Mammary epithelial cell (primary cell): ENCODE measurements at regions not wholly inside any gene's neighbourhood (a gene's known extent, or its start where the extent isn't known, plus 50 kb on each side); places are given as distances from the start of the nearest gene placed in this dataset.

Experiments
- EZH2 ChIP-seq: IDR thresholded peaks from 2 replicates; pipeline ENCODE4 v1.6.1; 2012; ENCODE audit warnings: low read length, inconsistent platforms, borderline replicate concordance
- TF ChIP-seq, protein P1 (sequence below), 2 donors: IDR thresholded peaks in 1 of 2; conservative IDR thresholded peaks in 1 of 2; 2 replicates each; pipeline ENCODE4 v1.5.1; 2011 to 2012; ENCODE audit warnings: inconsistent platforms in 2 of 2, low read length in 2 of 2, mild to moderate bottlenecking in 2 of 2, control low read depth in 1 of 2, low read depth in 1 of 2; ENCODE audit not compliant: insufficient read depth in 1 of 2; ENCODE audit errors: extremely low read depth in 1 of 2

DNA sequence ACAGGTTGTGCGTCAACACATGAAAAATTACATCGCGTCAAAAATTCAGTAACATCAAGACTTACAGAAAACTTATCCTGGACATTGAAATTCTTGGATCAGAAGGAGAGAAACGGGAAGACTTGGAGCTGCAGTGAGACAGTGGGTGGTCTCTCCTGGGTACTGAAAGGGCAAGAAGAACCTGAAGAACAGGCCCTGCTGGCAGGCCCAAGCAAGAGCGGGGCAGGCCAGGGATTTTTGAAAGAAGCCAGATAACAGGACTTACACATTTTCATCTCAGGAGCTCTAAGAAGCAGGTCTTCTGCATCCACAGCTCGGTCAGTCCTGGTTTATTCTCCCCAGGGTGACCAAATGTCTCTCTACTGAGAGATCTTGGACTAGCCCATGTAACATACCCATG lies 466.5 kb upstream of the SOX5 start:
- TF ChIP-seq, protein P1, sequence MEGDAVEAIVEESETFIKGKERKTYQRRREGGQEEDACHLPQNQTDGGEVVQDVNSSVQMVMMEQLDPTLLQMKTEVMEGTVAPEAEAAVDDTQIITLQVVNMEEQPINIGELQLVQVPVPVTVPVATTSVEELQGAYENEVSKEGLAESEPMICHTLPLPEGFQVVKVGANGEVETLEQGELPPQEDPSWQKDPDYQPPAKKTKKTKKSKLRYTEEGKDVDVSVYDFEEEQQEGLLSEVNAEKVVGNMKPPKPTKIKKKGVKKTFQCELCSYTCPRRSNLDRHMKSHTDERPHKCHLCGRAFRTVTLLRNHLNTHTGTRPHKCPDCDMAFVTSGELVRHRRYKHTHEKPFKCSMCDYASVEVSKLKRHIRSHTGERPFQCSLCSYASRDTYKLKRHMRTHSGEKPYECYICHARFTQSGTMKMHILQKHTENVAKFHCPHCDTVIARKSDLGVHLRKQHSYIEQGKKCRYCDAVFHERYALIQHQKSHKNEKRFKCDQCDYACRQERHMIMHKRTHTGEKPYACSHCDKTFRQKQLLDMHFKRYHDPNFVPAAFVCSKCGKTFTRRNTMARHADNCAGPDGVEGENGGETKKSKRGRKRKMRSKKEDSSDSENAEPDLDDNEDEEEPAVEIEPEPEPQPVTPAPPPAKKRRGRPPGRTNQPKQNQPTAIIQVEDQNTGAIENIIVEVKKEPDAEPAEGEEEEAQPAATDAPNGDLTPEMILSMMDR (conservative IDR thresholded peaks at IDR 0.05 in 1 of 2, IDR thresholded peaks at IDR 0.05 in 1 of 2; ENCODE audit: extremely low read depth in 1 of 2, insufficient read depth in 1 of 2, low read depth in 1 of 2, low read length in 2 of 2) = no peak
- no peak for TF ChIP-seq EZH2
